ENCODE measurements at regions not wholly inside any gene's neighbourhood (a gene's known extent, or its start where the extent isn't known, plus 50 kb on each side); places are given as distances from the start of the nearest gene placed in this dataset.

- TF ChIP-seq CTCF (IDR thresholded peaks at IDR 0.05; ENCODE audit: low read depth, low read length) (no peak), EZH2phosphoT487 (IDR thresholded peaks at IDR 0.05; ENCODE audit: low read depth) (no peak)
Measured at GRCh38 chr7:18289788-18290187, 205.8 kb upstream of the HDAC9 start.
